HCT116 (cell line): ENCODE measurements at regions not wholly inside any gene's neighbourhood (a gene's known extent, or its start where the extent isn't known, plus 50 kb on each side); places are given as distances from the start of the nearest gene placed in this dataset.

Experiments
- ATAC-seq: fragments of 200-7000 bp; cut with Tn5 transposase; 2 replicates; pipeline ENCODE4 v1.9.1; 2020; ENCODE audit warnings: mild to moderate bottlenecking, moderate library complexity
- BruUV-seq: library from RNA; stranded (reverse); fragments of 400-500 nt; replicated peaks from 2 replicates; lab custom pipeline; 2021; lab: Mats Ljungman, UMichigan
- CTCF ChIA-PET: fragments of 300-600 bp; sonication (Branson Sonifier 250); formaldehyde crosslinking; loops from one replicate; lab custom pipeline; 2021; ENCODE audit warnings: antibody characterized with exemption; lab: Charles Lee
- POLR2A ChIA-PET: fragments of 300-600, 350-600 bp; sonication (Branson Sonifier 250); formaldehyde crosslinking; loops from one replicate; lab custom pipeline; 2021; ENCODE audit warnings: antibody characterized with exemption; lab: Charles Lee
- RAD21 ChIA-PET, 2 experiments: fragments of 300-600 bp; sonication (Branson Sonifier 250); formaldehyde crosslinking; loops; one replicate each; lab custom pipeline; 2023; ENCODE audit warnings: low total read pairs in 2 of 2; ENCODE audit not compliant: uncharacterized antibody in 2 of 2, unreplicated experiment in 2 of 2, low non-redundant PET in 1 of 2; lab: Charles Lee
- DNase-seq: peaks from one replicate; pipeline ENCODE4 v3.0.0-alpha.2; 2010; ENCODE audit warnings: low read depth, low spot score
- H2AFZ ChIP-seq: fragments of 200-600 bp; shearing (Covaris generic), sonication (generic); 2 replicates; pipeline ENCODE4 v1.6.1; 2017; ENCODE audit warnings: low read depth, mixed run types, mixed read lengths, antibody characterized with exemption, low read length; ENCODE audit not compliant: poor library complexity, severe bottlenecking
- H3K27ac ChIP-seq: 2 replicates; pipeline ENCODE4 v1.5.1; 2012; ENCODE audit warnings: low read depth, low read length
- H3K27me3 ChIP-seq: fragments of 200-600 bp; sonication (generic); 2 replicates; pipeline ENCODE4 v1.6.1; 2016; ENCODE audit warnings: mixed run types, low read length, mixed read lengths; ENCODE audit not compliant: insufficient read depth
- H3K36me3 ChIP-seq, 2 experiments: fragments of 200-500 bp in 1 of 2; fragments of 200-600 bp in 1 of 2; sonication (Bioruptor generic) in 1 of 2; sonication (generic) in 1 of 2; 2 replicates each; pipeline versions ENCODE4 v1.5.1 to v1.6.1; 2014 to 2016; ENCODE audit warnings: low read length in 2 of 2, inconsistent platforms in 1 of 2, mixed read lengths in 1 of 2, mixed run types in 1 of 2; ENCODE audit not compliant: insufficient read depth in 2 of 2, control insufficient read depth in 1 of 2
- H3K4me1 ChIP-seq, 2 experiments: fragments of 200-600 bp in 1 of 2; sonication (generic) in 1 of 2; 2 replicates each; pipeline versions ENCODE4 v1.5.1 to v1.6.1; 2012 to 2017; ENCODE audit warnings: low read length in 2 of 2, inconsistent platforms in 1 of 2, mild to moderate bottlenecking in 1 of 2, mixed read lengths in 1 of 2, mixed run types in 1 of 2, moderate library complexity in 1 of 2; ENCODE audit not compliant: insufficient read depth in 2 of 2, control insufficient read depth in 1 of 2
- H3K4me2 ChIP-seq: fragments of 200-600 bp; sonication (generic); 2 replicates; pipeline ENCODE4 v1.6.1; 2017; ENCODE audit warnings: mixed run types, low read length, mixed read lengths
- H3K4me3 ChIP-seq, 2 experiments: fragments of 200-600 bp in 1 of 2; sonication (generic) in 1 of 2; replicated peaks in 1 of 2; 2 replicates each; pipeline ENCODE4 v1.5.1; 2011 to 2016; ENCODE audit warnings: low read length in 2 of 2, control low read depth in 1 of 2, low read depth in 1 of 2, mild to moderate bottlenecking in 1 of 2, mixed read lengths in 1 of 2, mixed run types in 1 of 2
- H3K79me2 ChIP-seq: fragments of 200-600 bp; sonication (generic); 2 replicates; pipeline ENCODE4 v1.6.1; 2017; ENCODE audit warnings: mild to moderate bottlenecking, mixed run types, low read length, moderate library complexity, mixed read lengths; ENCODE audit not compliant: insufficient read depth
- H3K9ac ChIP-seq: fragments of 200-600 bp; sonication (generic); 2 replicates; pipeline ENCODE4 v1.6.1; 2016; ENCODE audit warnings: low read length, mixed read lengths
- H3K9me2 ChIP-seq: fragments of 200-600 bp; sonication (generic), shearing (Covaris generic); 2 replicates; pipeline ENCODE4 v1.6.1; 2017; ENCODE audit warnings: mixed run types, mild to moderate bottlenecking, moderate library complexity; ENCODE audit not compliant: insufficient read depth
- H3K9me3 ChIP-seq, 2 experiments: fragments of 200-500 bp in 1 of 2; fragments of 200-600 bp in 1 of 2; sonication (Bioruptor generic) in 1 of 2; sonication (generic) in 1 of 2; 2 replicates each; pipeline ENCODE4 v1.6.1; 2014 to 2017; ENCODE audit warnings: low read length in 2 of 2, mixed read lengths in 2 of 2, inconsistent platforms in 1 of 2, low read depth in 1 of 2, mild to moderate bottlenecking in 1 of 2, mixed run types in 1 of 2, moderate library complexity in 1 of 2; ENCODE audit not compliant: control insufficient read depth in 1 of 2, insufficient read depth in 1 of 2
- H4K20me1 ChIP-seq: fragments of 200-600 bp; sonication (generic), shearing (Covaris generic); 2 replicates; pipeline ENCODE4 v1.6.1; 2017; ENCODE audit warnings: mixed run types, mild to moderate bottlenecking, moderate library complexity; ENCODE audit not compliant: insufficient read depth
- CEBPB ChIP-seq: IDR thresholded peaks from 2 replicates; pipeline ENCODE4 v1.6.1; 2012; ENCODE audit warnings: low read depth
- ELF1 ChIP-seq: IDR thresholded peaks from 2 replicates; pipeline ENCODE4 v1.6.1; 2012; ENCODE audit warnings: low read depth, borderline replicate concordance
- EZH2 ChIP-seq: fragments of 200-600 bp; sonication (generic); IDR thresholded peaks from 2 replicates; pipeline ENCODE4 v1.6.1; 2017; ENCODE audit warnings: antibody characterized with exemption, mixed run types
- FOSL1 ChIP-seq: IDR thresholded peaks from 2 replicates; pipeline ENCODE4 v1.6.1; 2012; ENCODE audit warnings: low read depth
- JUND ChIP-seq: IDR thresholded peaks from 2 replicates; pipeline ENCODE4 v1.6.1; 2012
- POLR2AphosphoS5 ChIP-seq: IDR thresholded peaks from 2 replicates; pipeline ENCODE4 v1.6.1; 2011; ENCODE audit warnings: mild to moderate bottlenecking, low read depth, low read length, moderate library complexity
- RAD21 ChIP-seq: IDR thresholded peaks from 2 replicates; pipeline ENCODE4 v1.6.1; 2012; ENCODE audit warnings: low read depth, mild to moderate bottlenecking
- SRF ChIP-seq: IDR thresholded peaks from 2 replicates; pipeline ENCODE4 v1.6.1; 2012; ENCODE audit warnings: low read depth
- ZNF274 ChIP-seq: fragments of 200-500 bp; sonication (Bioruptor generic); IDR thresholded peaks from 2 replicates; pipeline ENCODE4 v1.6.1; 2014; ENCODE audit warnings: mild to moderate bottlenecking, low read depth, low read length, inconsistent platforms
- intact Hi-C: fragments of 100-400 bp; cut with micrococcal nuclease; formaldehyde crosslinking; loops from 2 replicates; pipeline ENCODE4 v1.10.0; 2022
- TF ChIP-seq, protein P1 (sequence below): IDR thresholded peaks from 2 replicates; pipeline ENCODE4 v1.6.1; 2012; ENCODE audit warnings: low read depth
- TF ChIP-seq, protein P2 (sequence below): IDR thresholded peaks from 2 replicates; pipeline ENCODE4 v1.6.1; 2011; ENCODE audit warnings: mild to moderate bottlenecking, low read length, moderate library complexity; ENCODE audit not compliant: insufficient replicate concordance; ENCODE audit errors: extremely low read depth

DNA sequence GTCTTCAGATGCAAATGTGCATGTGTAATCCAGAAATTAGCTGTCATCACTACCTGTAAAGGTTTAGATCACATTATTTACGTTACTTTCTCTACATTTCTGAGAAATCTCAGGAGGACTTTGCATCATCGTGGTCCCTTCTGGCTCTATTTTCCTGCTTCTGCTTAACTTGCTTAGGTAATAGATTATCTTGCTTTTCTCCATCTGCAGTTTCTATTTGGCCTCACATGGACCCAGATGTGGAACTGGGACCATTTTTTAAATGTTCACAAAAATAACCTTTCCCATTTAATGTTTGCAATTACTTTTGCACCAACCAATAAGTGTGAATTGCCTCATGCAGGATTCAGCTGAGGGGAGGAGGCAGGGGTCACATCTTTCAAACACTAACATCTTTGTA, 278.4 kb upstream of the SEMA3C start:
- intact Hi-C loops, result no loop called here

More for the DNA sequence above, 278.4 kb upstream of the SEMA3C start:
- H3K9ac ChIP-seq, result no peak overlapping the region
- H3K79me2 ChIP-seq, result no peaks in the 10 kb centered on the region
- TF ChIP-seq JUND (no peak), POLR2AphosphoS5 (no peak), FOSL1 (no peak), EZH2 (no peak), ZNF274 (no peak), SRF (no peak), CEBPB (no peak), RAD21 (no peak), ELF1 (no peak)
- TF ChIP-seq, protein P1, sequence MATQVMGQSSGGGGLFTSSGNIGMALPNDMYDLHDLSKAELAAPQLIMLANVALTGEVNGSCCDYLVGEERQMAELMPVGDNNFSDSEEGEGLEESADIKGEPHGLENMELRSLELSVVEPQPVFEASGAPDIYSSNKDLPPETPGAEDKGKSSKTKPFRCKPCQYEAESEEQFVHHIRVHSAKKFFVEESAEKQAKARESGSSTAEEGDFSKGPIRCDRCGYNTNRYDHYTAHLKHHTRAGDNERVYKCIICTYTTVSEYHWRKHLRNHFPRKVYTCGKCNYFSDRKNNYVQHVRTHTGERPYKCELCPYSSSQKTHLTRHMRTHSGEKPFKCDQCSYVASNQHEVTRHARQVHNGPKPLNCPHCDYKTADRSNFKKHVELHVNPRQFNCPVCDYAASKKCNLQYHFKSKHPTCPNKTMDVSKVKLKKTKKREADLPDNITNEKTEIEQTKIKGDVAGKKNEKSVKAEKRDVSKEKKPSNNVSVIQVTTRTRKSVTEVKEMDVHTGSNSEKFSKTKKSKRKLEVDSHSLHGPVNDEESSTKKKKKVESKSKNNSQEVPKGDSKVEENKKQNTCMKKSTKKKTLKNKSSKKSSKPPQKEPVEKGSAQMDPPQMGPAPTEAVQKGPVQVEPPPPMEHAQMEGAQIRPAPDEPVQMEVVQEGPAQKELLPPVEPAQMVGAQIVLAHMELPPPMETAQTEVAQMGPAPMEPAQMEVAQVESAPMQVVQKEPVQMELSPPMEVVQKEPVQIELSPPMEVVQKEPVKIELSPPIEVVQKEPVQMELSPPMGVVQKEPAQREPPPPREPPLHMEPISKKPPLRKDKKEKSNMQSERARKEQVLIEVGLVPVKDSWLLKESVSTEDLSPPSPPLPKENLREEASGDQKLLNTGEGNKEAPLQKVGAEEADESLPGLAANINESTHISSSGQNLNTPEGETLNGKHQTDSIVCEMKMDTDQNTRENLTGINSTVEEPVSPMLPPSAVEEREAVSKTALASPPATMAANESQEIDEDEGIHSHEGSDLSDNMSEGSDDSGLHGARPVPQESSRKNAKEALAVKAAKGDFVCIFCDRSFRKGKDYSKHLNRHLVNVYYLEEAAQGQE, result no peak
- TF ChIP-seq, protein P2, sequence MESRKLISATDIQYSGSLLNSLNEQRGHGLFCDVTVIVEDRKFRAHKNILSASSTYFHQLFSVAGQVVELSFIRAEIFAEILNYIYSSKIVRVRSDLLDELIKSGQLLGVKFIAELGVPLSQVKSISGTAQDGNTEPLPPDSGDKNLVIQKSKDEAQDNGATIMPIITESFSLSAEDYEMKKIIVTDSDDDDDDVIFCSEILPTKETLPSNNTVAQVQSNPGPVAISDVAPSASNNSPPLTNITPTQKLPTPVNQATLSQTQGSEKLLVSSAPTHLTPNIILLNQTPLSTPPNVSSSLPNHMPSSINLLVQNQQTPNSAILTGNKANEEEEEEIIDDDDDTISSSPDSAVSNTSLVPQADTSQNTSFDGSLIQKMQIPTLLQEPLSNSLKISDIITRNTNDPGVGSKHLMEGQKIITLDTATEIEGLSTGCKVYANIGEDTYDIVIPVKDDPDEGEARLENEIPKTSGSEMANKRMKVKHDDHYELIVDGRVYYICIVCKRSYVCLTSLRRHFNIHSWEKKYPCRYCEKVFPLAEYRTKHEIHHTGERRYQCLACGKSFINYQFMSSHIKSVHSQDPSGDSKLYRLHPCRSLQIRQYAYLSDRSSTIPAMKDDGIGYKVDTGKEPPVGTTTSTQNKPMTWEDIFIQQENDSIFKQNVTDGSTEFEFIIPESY, result no peak
- H3K9me2 ChIP-seq, result no peaks in the 10 kb centered on the region; the same call in 1 of the 2 replicates
- CTCF ChIA-PET, result no interaction called here
- POLR2A ChIA-PET, result no interaction called here
- no peaks in the 10 kb centered on the region for H4K20me1 ChIP-seq
- RAD21 ChIA-PET, result no interaction called here
- DNase-seq (no peak), ATAC-seq (no peak)
- no peak overlapping the region for H3K27ac ChIP-seq
- no peak overlapping the region for H3K4me3 ChIP-seq
- H3K4me2 ChIP-seq, result no peak overlapping the region
- BruUV-seq, result no TSS peak
- no peak overlapping the region for H2AFZ ChIP-seq
- no peaks in the 10 kb centered on the region for H3K4me1 ChIP-seq
- H3K9me3 ChIP-seq, result no peaks in the 10 kb centered on the region
- H3K36me3 ChIP-seq, result no peaks in the 10 kb centered on the region
- no peaks in the 10 kb centered on the region for H3K27me3 ChIP-seq
